NT2/D1 (cell line): ENCODE measurements at regions not wholly inside any gene's neighbourhood (a gene's known extent, or its start where the extent isn't known, plus 50 kb on each side); places are given as distances from the start of the nearest gene placed in this dataset.

Source experiments
- DNase-seq: peaks from one replicate; pipeline ENCODE4 v3.0.0-alpha.2; 2011; ENCODE audit warnings: low read depth, low spot score
- H3K27me3 ChIP-seq: 2 replicates; pipeline ENCODE4 v1.6.0; 2011; ENCODE audit warnings: mild to moderate bottlenecking; ENCODE audit not compliant: insufficient read length, insufficient read depth
- H3K36me3 ChIP-seq: 2 replicates; pipeline ENCODE4 v1.6.1; 2011; ENCODE audit warnings: mild to moderate bottlenecking, low read length, mixed read lengths; ENCODE audit not compliant: insufficient read depth, insufficient read length
- H3K4me1 ChIP-seq: 2 replicates; pipeline ENCODE4 v1.5.1; 2011; ENCODE audit not compliant: insufficient read depth, insufficient read length
- H3K4me3 ChIP-seq: 2 replicates; pipeline ENCODE4 v1.5.1; 2011; ENCODE audit warnings: low read depth; ENCODE audit not compliant: insufficient read length
- H3K9ac ChIP-seq: 2 replicates; pipeline ENCODE4 v1.6.0; 2011; ENCODE audit warnings: low read depth; ENCODE audit not compliant: insufficient read length
- H3K9me3 ChIP-seq: 2 replicates; pipeline ENCODE4 v1.5.1; 2011; ENCODE audit warnings: mild to moderate bottlenecking, low read length; ENCODE audit not compliant: insufficient read depth
- SUZ12 ChIP-seq: IDR thresholded peaks from 2 replicates; pipeline ENCODE4 v1.6.1; 2011; ENCODE audit not compliant: insufficient read length, insufficient read depth; ENCODE audit errors: extremely low read depth
- YY1 ChIP-seq: IDR thresholded peaks from 2 replicates; pipeline ENCODE4 v1.6.1; 2011; ENCODE audit not compliant: insufficient read length, insufficient read depth
- ZNF274 ChIP-seq: IDR thresholded peaks from 2 replicates; pipeline ENCODE4 v1.6.1; 2011; ENCODE audit warnings: mild to moderate bottlenecking, low read depth, low read length

DNA sequence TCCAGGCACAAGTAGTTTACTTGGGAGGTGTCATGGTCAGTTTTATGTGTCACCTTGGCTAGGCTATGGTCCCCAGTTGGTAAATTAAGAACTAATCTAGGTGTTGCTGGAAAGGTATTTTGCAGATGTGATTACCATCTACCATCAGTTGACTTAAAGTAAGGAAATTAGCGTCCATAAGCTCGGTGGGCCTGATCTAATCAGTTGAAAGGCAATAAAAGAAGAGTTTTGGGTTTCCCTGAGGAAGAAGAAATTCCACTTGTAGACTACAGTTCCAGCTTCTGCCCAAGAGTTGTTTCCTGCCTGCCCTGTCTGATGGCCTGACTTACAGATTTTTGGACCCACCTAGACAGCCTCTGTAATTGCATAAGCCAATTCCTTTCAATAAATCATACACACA, 438.7 kb upstream of the PROK2 start:
- peaks cover 2% of the 10 kb centered on the region for H3K4me1 ChIP-seq
- no peak overlapping the region for H3K9ac ChIP-seq
- H3K27me3 ChIP-seq = no peaks in the 10 kb centered on the region
- H3K36me3 ChIP-seq = no peaks in the 10 kb centered on the region
- H3K9me3 ChIP-seq = peaks cover 32% of the 10 kb centered on the region
- H3K4me3 ChIP-seq = no peak overlapping the region
- TF ChIP-seq YY1 (no peak), ZNF274 (no peak), SUZ12 (no peak)
- DNase-seq = no peak

DNA sequence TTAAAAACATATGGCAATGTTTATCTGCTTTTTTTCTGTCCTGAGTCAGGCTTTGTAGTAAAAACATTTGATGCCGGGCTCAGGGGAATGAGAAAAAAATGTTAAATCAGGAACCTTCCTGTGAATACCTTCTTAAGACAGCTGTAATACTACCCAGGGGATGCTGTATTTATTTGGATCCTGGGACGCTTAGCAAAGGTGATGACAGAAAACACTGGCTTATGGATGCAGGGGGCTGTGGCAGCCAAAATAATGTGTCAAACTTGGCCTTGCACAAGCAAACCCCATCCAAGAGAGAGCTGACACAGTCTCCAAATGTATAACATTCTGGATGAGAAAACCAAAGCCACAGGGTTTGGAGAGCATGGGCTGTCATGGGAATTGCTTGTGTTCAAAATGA, 438.2 kb upstream of the PROK2 start:
- Histone ChIP-seq H3K27me3 (no peaks in the 10 kb centered on the region), H3K9me3 (peaks cover 32% of the 10 kb centered on the region), H3K4me3 (no peak overlapping the region), H3K36me3 (no peaks in the 10 kb centered on the region), H3K4me1 (peaks cover 2% of the 10 kb centered on the region), H3K9ac (no peak overlapping the region)
- TF ChIP-seq SUZ12 (no peak), YY1 (no peak), ZNF274 (no peak)
- no peak for DNase-seq

DNA sequence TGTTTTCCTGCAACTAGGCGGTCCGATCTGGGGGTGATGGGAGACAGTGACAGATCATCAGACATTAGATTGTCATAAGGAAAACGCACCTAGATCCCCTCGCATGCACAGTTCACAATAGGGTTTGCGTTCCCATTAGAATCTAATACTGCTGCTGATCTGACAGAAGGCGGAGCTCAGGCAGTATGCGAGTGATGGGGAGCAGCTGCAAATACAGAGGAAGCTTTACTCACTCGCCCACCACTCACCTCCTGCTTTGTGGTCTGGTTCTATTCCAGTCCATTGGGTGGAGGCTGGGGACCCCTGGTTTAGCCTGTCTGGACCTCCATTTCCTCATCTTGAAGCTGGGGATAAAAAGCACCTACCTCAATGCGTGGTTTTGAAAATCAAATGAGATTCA, 437.5 kb upstream of the PROK2 start:
- Histone ChIP-seq H3K36me3 (no peaks in the 10 kb centered on the region), H3K4me1 (no peaks in the 10 kb centered on the region), H3K9me3 (peaks cover 32% of the 10 kb centered on the region), H3K4me3 (no peak overlapping the region), H3K9ac (no peak overlapping the region), H3K27me3 (no peaks in the 10 kb centered on the region)
- no peak for DNase-seq
- TF ChIP-seq SUZ12 = no peak
- no peak for TF ChIP-seq ZNF274

DNA sequence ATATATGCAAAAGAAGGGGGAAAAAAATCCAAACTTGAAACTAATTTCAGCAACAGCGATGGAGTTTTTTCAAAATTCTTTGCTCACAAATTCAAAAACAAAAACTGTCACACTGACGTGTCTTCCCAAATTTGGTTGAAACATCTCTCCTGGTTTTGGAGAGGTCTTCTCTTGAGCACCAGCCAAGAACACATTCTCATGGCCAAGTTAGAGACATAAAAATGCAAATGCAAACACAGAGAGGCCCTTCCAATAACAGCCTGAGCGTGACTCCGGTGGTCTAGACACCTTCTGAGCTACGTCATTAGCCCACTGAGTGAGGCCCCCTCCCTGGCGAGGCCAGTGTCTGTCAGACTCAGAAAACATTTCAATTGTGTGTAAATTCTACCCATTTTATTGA, 436.0 kb upstream of the PROK2 start:
- H3K27me3 ChIP-seq = no peaks in the 10 kb centered on the region
- no peak overlapping the region for H3K4me3 ChIP-seq
- no peaks in the 10 kb centered on the region for H3K4me1 ChIP-seq
- H3K9me3 ChIP-seq = peaks cover 25% of the 10 kb centered on the region
- no peaks in the 10 kb centered on the region for H3K36me3 ChIP-seq
- TF ChIP-seq SUZ12 (no peak), YY1 (no peak), ZNF274 (no peak)
- H3K9ac ChIP-seq = no peak overlapping the region
- no peak for DNase-seq

DNA sequence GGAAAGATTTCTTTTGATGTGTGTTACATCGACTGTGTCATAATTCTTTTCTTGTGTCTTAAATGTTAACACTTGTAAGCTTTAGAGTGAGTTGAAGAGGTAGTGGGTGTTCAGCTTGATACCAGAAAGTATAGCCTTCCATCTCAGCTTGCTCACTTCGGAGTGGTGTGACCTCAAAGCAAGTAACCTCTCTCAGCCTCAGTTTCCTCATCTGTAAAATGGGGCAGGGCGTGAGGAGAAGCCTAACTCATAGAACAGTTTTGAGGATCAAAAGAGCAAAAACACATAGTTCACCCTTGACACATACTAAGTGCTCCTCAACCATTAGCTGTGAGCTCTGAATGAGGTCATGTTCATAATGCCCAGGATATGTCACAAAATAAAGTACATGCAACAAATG, 434.8 kb upstream of the PROK2 start:
- no peaks in the 10 kb centered on the region for H3K27me3 ChIP-seq
- TF ChIP-seq YY1 (no peak), SUZ12 (no peak), ZNF274 (no peak)
- H3K9me3 ChIP-seq = peaks cover 13% of the 10 kb centered on the region

DNA sequence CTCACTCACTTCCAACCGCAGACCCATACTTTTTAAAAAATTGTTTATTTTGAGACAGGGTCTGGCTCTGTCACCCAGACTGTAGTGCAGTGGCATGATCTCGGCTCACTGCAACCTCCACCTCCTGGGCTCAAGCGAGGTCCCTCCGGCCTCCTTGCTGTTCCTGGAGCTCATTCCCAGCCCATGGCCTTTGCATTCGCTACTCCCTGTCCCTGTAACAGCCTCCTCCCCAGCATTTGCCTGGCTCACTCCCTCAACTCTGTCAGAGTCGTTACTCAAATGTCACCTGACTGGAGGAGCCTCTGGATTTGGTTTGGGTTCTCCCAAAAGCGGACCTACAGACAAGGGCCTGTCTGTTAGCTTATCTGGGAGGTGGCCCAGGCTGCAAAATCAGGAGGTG, 432.6 kb upstream of the PROK2 start:
- Histone ChIP-seq H3K9me3 (no peaks in the 10 kb centered on the region), H3K9ac (no peak overlapping the region), H3K4me3 (no peak overlapping the region), H3K4me1 (no peaks in the 10 kb centered on the region), H3K36me3 (no peaks in the 10 kb centered on the region), H3K27me3 (no peaks in the 10 kb centered on the region)
- TF ChIP-seq SUZ12 (no peak), ZNF274 (no peak), YY1 (no peak)
- DNase-seq = no peak

More for the DNA sequence above, 434.8 kb upstream of the PROK2 start:
- H3K36me3 ChIP-seq = no peaks in the 10 kb centered on the region
- H3K4me3 ChIP-seq = no peak overlapping the region
- H3K9ac ChIP-seq = no peak overlapping the region
- no peak for DNase-seq
- no peaks in the 10 kb centered on the region for H3K4me1 ChIP-seq

DNA sequence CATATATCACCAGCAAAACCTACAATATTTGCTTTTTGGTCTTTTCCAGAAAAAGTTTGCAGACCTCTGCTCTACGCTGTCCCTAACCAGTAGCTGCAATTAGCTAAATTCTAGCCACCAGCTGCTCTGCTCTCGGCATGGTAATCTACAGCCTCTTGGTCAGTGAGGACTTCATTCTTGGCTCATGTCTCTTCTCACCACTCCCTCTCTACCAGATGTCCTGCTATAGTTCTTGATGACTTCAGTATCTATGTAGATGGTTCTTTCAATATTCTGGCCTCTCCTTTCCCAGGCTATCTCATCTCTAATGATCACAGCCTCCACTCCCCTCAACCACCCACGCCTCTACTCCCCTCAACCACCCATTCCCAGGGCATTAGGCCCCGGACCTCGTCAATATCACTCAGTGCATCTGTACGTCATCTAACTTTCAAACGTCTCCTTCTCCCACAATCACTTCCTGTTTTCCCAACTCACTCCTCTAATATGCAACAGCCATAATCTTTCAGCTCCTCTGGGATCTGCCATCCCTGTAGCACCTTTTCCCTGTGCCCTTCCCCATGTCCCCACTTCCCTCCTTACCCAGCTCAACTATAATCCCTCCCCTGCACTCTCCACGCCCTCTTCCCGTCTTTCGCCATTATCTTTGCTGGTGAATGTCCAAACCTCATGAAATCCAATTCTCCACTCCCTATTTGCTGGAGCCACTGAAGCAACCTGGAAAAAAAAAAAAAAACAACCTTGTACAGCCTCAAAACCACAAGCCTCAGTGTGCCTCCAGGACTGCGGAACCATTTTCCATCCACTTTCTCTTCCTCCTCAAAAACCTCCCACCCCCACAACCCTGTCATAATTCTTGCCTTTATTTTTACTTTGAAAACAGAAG, 429.4 kb upstream of the PROK2 start:
- no peak overlapping the region for H3K9ac ChIP-seq
- no peaks in the 10 kb centered on the region for H3K9me3 ChIP-seq
- H3K27me3 ChIP-seq = no peaks in the 10 kb centered on the region
- no peaks in the 10 kb centered on the region for H3K4me1 ChIP-seq
- no peak overlapping the region for H3K4me3 ChIP-seq
- TF ChIP-seq SUZ12 = no peak
- TF ChIP-seq ZNF274 = no peak
- TF ChIP-seq YY1 = no peak
- no peaks in the 10 kb centered on the region for H3K36me3 ChIP-seq
- DNase-seq = no peak
